Inflammatory macrophage treated with lipopolysaccharide for 4 hours (primary cell): ENCODE measurements at regions not wholly inside any gene's neighbourhood (a gene's known extent, or its start where the extent isn't known, plus 50 kb on each side); places are given as distances from the start of the nearest gene placed in this dataset.
A peak's percentile ranks its signal among the peaks of the same experiment; 100 is the strongest.

Experiments used
- DNase-seq: peaks from one replicate; pipeline ENCODE4 v3.0.0-alpha.2; 2020

- peak; percentile 69 for DNase-seq
Observed at GRCh38 chr10:4094751-4095150, 309.7 kb upstream of the KLF6 start.

- DNase-seq = no peak
Observed at GRCh38 chr10:4093438-4093837, 308.4 kb upstream of the KLF6 start.

- no peak for DNase-seq
Observed at GRCh38 chr10:4088354-4089066, 303.5 kb upstream of the KLF6 start.

GRCh38 chr10:4086131-4086898 lies 301.3 kb upstream of the KLF6 start:
- DNase-seq = no peak

- no peak for DNase-seq
Observed at GRCh38 chr10:4083509-4084003, 298.5 kb upstream of the KLF6 start.

GRCh38 chr10:4082861-4083260 lies 297.9 kb upstream of the KLF6 start:
- no peak for DNase-seq

GRCh38 chr10:4081685-4082111 lies 296.7 kb upstream of the KLF6 start:
- DNase-seq = peak; percentile 23

GRCh38 chr10:4080225-4080805 lies 295.3 kb upstream of the KLF6 start:
- peak; percentile 29 for DNase-seq

- DNase-seq = no peak
Observed at GRCh38 chr10:4079803-4080202, 294.8 kb upstream of the KLF6 start.

GRCh38 chr10:4077804-4078203 lies 292.8 kb upstream of the KLF6 start:
- DNase-seq = no peak

- DNase-seq = no peak
Observed at GRCh38 chr10:4076983-4077382, 292.0 kb upstream of the KLF6 start.

GRCh38 chr10:4075443-4075842 lies 290.4 kb upstream of the KLF6 start:
- DNase-seq = no peak

- no peak for DNase-seq
Observed at GRCh38 chr10:4074545-4075407, 289.8 kb upstream of the KLF6 start.

GRCh38 chr10:4073912-4074311 lies 288.9 kb upstream of the KLF6 start:
- no peak for DNase-seq

- DNase-seq = no peak
Observed at GRCh38 chr10:4070921-4071660, 286.1 kb upstream of the KLF6 start.

GRCh38 chr10:4070184-4070583 lies 285.2 kb upstream of the KLF6 start:
- DNase-seq = no peak

GRCh38 chr10:4069491-4069890 lies 284.5 kb upstream of the KLF6 start:
- no peak for DNase-seq

- DNase-seq = no peak
Observed at GRCh38 chr10:4068629-4069028, 283.6 kb upstream of the KLF6 start.

- DNase-seq = peak; percentile 85
Observed at GRCh38 chr10:4067931-4068561, 283.0 kb upstream of the KLF6 start.

GRCh38 chr10:4067531-4067930 lies 282.5 kb upstream of the KLF6 start:
- DNase-seq = peak; percentile 96

- peak; percentile 49 for DNase-seq
Observed at GRCh38 chr10:4066581-4067390, 281.8 kb upstream of the KLF6 start.
